Breast epithelium (tissue), 3 donors: ENCODE measurements at regions not wholly inside any gene's neighbourhood (a gene's known extent, or its start where the extent isn't known, plus 50 kb on each side); places are given as distances from the start of the nearest gene placed in this dataset.
"Not testable (repeated sequence)": the region's sequence is repeated elsewhere in the genome, so short reads cannot be mapped to it uniquely, and the experiment has no call there.

Experiments
- POLR2A ChIP-seq: fragments of 450-650 bp; IDR thresholded peaks from one replicate; pipeline ENCODE4 v1.6.1; 2016; ENCODE audit warnings: antibody characterized with exemption, mild to moderate bottlenecking, moderate library complexity
- TF ChIP-seq, protein P1 (sequence below), 3 donors: fragments of 450-650 bp; IDR thresholded peaks; one replicate each; pipeline ENCODE4 v1.5.1; 2016 to 2017; ENCODE audit warnings: antibody characterized with exemption in 3 of 3, mild to moderate bottlenecking in 3 of 3, moderate library complexity in 3 of 3

DNA sequence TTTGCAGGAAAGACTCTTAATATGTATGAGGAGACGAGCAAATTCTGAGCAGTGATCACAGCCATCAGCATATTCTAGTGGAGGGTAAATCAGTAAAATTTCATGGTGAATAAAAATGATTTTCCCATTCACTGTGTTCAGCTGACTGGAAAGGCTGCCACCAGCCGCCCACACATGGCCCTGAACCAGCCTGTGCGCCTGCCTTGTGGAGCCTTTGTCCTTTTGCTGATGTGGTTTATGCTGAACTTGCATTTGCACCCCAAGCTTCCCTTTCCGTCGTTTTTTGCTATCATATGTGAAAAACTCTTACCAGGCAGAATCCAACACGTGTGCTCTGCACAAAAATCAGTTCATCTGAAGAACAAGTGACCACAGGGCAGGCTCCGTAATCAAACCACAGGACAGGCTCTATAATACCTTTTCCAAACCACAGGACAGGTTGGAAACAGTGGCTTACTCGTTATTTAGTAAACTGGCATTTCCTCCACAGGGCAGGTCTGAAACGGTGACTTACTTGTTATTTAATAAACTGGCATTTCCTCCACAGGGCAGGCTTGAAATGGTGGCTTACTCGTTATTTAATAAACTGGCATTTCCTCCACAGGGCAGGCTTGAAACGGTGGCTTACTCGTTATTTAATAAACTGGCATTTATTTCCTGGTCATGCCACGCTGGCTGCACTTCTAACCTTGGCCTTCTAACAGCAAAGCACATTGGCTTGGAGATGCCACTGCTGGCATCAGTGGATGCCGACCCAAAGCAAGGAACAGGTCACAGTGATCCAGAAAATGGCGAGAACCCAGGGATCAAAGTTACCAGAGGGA is 58.4 kb upstream of the TNK2 start:
- TF ChIP-seq, protein P1, sequence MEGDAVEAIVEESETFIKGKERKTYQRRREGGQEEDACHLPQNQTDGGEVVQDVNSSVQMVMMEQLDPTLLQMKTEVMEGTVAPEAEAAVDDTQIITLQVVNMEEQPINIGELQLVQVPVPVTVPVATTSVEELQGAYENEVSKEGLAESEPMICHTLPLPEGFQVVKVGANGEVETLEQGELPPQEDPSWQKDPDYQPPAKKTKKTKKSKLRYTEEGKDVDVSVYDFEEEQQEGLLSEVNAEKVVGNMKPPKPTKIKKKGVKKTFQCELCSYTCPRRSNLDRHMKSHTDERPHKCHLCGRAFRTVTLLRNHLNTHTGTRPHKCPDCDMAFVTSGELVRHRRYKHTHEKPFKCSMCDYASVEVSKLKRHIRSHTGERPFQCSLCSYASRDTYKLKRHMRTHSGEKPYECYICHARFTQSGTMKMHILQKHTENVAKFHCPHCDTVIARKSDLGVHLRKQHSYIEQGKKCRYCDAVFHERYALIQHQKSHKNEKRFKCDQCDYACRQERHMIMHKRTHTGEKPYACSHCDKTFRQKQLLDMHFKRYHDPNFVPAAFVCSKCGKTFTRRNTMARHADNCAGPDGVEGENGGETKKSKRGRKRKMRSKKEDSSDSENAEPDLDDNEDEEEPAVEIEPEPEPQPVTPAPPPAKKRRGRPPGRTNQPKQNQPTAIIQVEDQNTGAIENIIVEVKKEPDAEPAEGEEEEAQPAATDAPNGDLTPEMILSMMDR (IDR thresholded peaks at IDR 0.05), result not testable (repeated sequence)
- TF ChIP-seq POLR2A, result not testable (repeated sequence)
